Esophagus muscularis mucosa (tissue), 3 donors: ENCODE measurements at regions not wholly inside any gene's neighbourhood (a gene's known extent, or its start where the extent isn't known, plus 50 kb on each side); places are given as distances from the start of the nearest gene placed in this dataset.

Experiments used
- CTCF ChIP-seq, 3 experiments: fragments of 200-600 bp in 2 of 3; fragments of 450-650 bp in 1 of 3; sonication (generic) in 2 of 3; IDR thresholded peaks; one replicate each; pipeline ENCODE4 v1.5.1; 2017 to 2019; ENCODE audit warnings: antibody characterized with exemption in 3 of 3, mild to moderate bottlenecking in 2 of 3, moderate library complexity in 1 of 3
- EP300 ChIP-seq: sonication (generic); formaldehyde crosslinking; IDR thresholded peaks from one replicate; pipeline ENCODE4 v1.6.1; 2017; ENCODE audit warnings: antibody characterized with exemption

- no peak for TF ChIP-seq CTCF (IDR thresholded peaks at IDR 0.05)
- TF ChIP-seq EP300, result no peak
Observed at GRCh38 chr11:96643173-96643572, 253.4 kb downstream of the JRKL start.
